ENCODE measurements at regions not wholly inside any gene's neighbourhood (a gene's known extent, or its start where the extent isn't known, plus 50 kb on each side); places are given as distances from the start of the nearest gene placed in this dataset.

GRCh38 chr5:171680485-171680884 is 105.1 kb upstream of the SMIM23 start:
- TF ChIP-seq CTCF (conservative IDR thresholded peaks at IDR 0.05) = no peak
- TF ChIP-seq EZH2 (IDR thresholded peaks at IDR 0.05; ENCODE audit: low read depth) = no peak
